Prostate gland (tissue), 2 donors: ENCODE measurements at regions not wholly inside any gene's neighbourhood (a gene's known extent, or its start where the extent isn't known, plus 50 kb on each side); places are given as distances from the start of the nearest gene placed in this dataset.
"Not testable (repeated sequence)": the region's sequence is repeated elsewhere in the genome, so short reads cannot be mapped to it uniquely, and the experiment has no call there.

Experiments used
- DNase-seq: peaks from one replicate; pipeline ENCODE4 v3.0.0-alpha.2; 2019; ENCODE audit warnings: low spot score
- H3K27ac ChIP-seq, 2 donors: fragments of 200-600 bp; sonication (generic); 2 replicates each; pipeline ENCODE4 v1.5.1; 2017 to 2019
- H3K27me3 ChIP-seq: fragments of 200-600 bp; sonication (generic); replicated peaks from 2 replicates; pipeline ENCODE4 v1.5.1; 2019; ENCODE audit not compliant: insufficient read depth
- H3K36me3 ChIP-seq, 2 donors: fragments of 200-600 bp; sonication (generic); 1 replicate in 1 of 2; 2 replicates in 1 of 2; pipeline versions ENCODE4 v1.5.1 to v1.8.1; 2017 to 2019
- H3K4me1 ChIP-seq: fragments of 200-600 bp; sonication (generic); replicated peaks from 2 replicates; pipeline ENCODE4 v1.5.1; 2019
- H3K4me3 ChIP-seq, 2 donors: fragments of 200-600 bp; sonication (generic); 2 replicates each; pipeline ENCODE4 v1.5.1; 2017 to 2019
- H3K9me3 ChIP-seq: fragments of 200-600 bp; sonication (generic); 2 replicates; pipeline ENCODE4 v1.5.1; 2017
- POLR2A ChIP-seq: fragments of 450-650 bp; IDR thresholded peaks from one replicate; pipeline ENCODE4 v1.6.1; 2016; ENCODE audit warnings: antibody characterized with exemption, mild to moderate bottlenecking
- POLR2AphosphoS5 ChIP-seq: sonication (generic); formaldehyde crosslinking; IDR thresholded peaks from one replicate; pipeline ENCODE4 v1.6.1; 2017; ENCODE audit warnings: antibody characterized with exemption
- WGBS: methylation state at CpG from one replicate; pipeline ENCODE4 v1.1.5; 2018; 5-methylcytosine and 5-hydroxymethylcytosine counted together
- intact Hi-C: fragments of 100-400 bp; cut with DNase I; formaldehyde crosslinking; loops from one replicate; pipeline ENCODE4 v1.14.2; 2022
- TF ChIP-seq, protein P1 (sequence below), 4 experiments: fragments of 200-600 bp in 2 of 4; fragments of 450-650 bp in 2 of 4; sonication (generic) in 2 of 4; IDR thresholded peaks; 1 replicate in 3 of 4; 2 replicates in 1 of 4; pipeline ENCODE4 v1.5.1; 2016 to 2019; ENCODE audit warnings: antibody characterized with exemption in 4 of 4, mild to moderate bottlenecking in 2 of 4, moderate library complexity in 2 of 4

DNA sequence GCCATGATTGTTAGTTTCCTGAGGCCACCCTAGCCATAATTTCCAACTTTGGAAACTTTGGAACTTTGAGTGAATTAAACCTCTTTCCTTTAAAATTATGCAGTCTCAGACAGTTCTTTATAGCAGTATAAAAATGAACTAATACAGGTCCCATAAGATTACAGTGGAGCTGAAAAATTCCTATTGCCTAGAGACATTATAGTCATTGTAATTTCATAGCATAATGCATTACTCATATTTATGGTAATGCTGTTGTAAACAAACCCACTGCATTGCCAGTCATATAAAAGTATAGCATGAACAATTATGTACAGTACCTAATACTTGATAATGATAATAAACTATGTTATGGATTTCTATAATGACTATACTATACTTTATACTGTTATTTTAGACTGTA lies 88.0 kb upstream of the TMEM229A start:
- intact Hi-C loops = no loop called here
- H3K4me1 ChIP-seq = no peaks in the 10 kb centered on the region
- H3K36me3 ChIP-seq = no peaks in the 10 kb centered on the region
- no peak overlapping the region for H3K27ac ChIP-seq
- no peak for DNase-seq
- TF ChIP-seq POLR2AphosphoS5 = no peak
- TF ChIP-seq, protein P1, sequence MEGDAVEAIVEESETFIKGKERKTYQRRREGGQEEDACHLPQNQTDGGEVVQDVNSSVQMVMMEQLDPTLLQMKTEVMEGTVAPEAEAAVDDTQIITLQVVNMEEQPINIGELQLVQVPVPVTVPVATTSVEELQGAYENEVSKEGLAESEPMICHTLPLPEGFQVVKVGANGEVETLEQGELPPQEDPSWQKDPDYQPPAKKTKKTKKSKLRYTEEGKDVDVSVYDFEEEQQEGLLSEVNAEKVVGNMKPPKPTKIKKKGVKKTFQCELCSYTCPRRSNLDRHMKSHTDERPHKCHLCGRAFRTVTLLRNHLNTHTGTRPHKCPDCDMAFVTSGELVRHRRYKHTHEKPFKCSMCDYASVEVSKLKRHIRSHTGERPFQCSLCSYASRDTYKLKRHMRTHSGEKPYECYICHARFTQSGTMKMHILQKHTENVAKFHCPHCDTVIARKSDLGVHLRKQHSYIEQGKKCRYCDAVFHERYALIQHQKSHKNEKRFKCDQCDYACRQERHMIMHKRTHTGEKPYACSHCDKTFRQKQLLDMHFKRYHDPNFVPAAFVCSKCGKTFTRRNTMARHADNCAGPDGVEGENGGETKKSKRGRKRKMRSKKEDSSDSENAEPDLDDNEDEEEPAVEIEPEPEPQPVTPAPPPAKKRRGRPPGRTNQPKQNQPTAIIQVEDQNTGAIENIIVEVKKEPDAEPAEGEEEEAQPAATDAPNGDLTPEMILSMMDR (IDR thresholded peaks at IDR 0.05) = no peak
- no peak for TF ChIP-seq POLR2A
- H3K9me3 ChIP-seq = no peaks in the 10 kb centered on the region
- H3K27me3 ChIP-seq = no peaks in the 10 kb centered on the region
- no peak overlapping the region for H3K4me3 ChIP-seq

DNA sequence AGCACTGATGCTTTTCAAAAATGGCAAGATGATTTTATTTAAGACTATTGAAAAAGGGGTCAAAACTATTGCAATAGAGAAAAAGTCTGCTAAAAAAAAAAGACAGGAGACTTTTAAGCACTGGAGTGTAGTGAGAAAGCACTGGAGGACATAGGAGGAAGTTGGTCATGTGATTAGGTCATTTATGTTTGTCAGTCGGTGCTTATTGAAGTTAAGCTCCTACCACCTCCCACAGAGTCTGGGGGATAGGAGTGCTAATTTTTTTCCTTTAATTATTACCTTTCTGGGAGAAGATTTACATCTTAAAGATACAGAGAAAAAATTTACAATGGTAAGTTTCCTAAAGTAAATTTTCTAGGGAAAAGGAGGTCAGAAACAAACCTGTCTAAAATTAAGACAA lies 80.2 kb upstream of the TMEM229A start:
- WGBS = 5% methylated on average over 1 of the region's 1 CpG
- no peak overlapping the region for H3K27ac ChIP-seq
- H3K9me3 ChIP-seq = no peaks in the 10 kb centered on the region
- H3K4me1 ChIP-seq = no peaks in the 10 kb centered on the region
- no peak for TF ChIP-seq POLR2AphosphoS5
- TF ChIP-seq, protein P1 (IDR thresholded peaks at IDR 0.05) = no peak
- no peak for TF ChIP-seq POLR2A
- intact Hi-C loops = no loop called here
- H3K36me3 ChIP-seq = no peaks in the 10 kb centered on the region
- H3K4me3 ChIP-seq = no peak overlapping the region
- no peak for DNase-seq
- H3K27me3 ChIP-seq = no peaks in the 10 kb centered on the region

- H3K36me3 ChIP-seq = no peaks in the 10 kb centered on the region
- no peaks in the 10 kb centered on the region for H3K4me1 ChIP-seq
- H3K27ac ChIP-seq = no peak overlapping the region
- WGBS = 27% methylated on average over 2 of the region's 2 CpGs
- TF ChIP-seq, protein P1 (IDR thresholded peaks at IDR 0.05) = no peak
- no peak for TF ChIP-seq POLR2A
- no peak for TF ChIP-seq POLR2AphosphoS5
- H3K27me3 ChIP-seq = no peaks in the 10 kb centered on the region
- no peaks in the 10 kb centered on the region for H3K9me3 ChIP-seq
- no peak overlapping the region for H3K4me3 ChIP-seq
- DNase-seq = no peak
- intact Hi-C loops = no loop called here
Observed at GRCh38 chr7:124106575-124106974, 73.7 kb upstream of the TMEM229A start.

GRCh38 chr7:124101173-124101768 lies 68.4 kb upstream of the TMEM229A start:
- 40% methylated on average over 5 of the region's 5 CpGs for WGBS
- Histone ChIP-seq H3K27ac (no peak overlapping the region), H3K27me3 (no peaks in the 10 kb centered on the region), H3K4me3 (no peak overlapping the region), H3K4me1 (no peaks in the 10 kb centered on the region), H3K9me3 (no peaks in the 10 kb centered on the region), H3K36me3 (no peaks in the 10 kb centered on the region)
- intact Hi-C loops = no loop called here
- TF ChIP-seq POLR2AphosphoS5 (no peak), POLR2A (no peak)
- TF ChIP-seq, protein P1 (IDR thresholded peaks at IDR 0.05) = peak in 1 of 4 experiments; percentile 28
- no peak for DNase-seq

DNA sequence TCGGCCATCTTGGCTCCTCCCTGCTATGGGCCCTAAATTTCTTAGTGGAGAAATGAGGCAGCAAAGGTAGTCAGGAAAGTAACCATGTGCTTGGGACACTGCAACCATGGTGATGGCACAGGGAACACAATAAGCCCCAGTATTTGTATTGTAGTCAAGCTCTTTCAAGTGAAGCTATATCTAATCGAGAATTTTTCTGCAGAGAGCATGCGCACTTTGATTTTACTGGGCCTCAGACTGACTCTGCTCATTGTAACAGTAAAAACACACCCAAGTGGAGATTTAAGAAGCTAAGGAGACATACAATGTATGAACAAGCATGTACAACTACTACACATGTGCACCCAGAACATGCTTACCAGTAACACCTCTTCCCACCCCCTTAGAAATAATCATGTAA lies 67.3 kb upstream of the TMEM229A start:
- Histone ChIP-seq H3K4me3 (no peak overlapping the region), H3K27ac (no peak overlapping the region), H3K27me3 (no peaks in the 10 kb centered on the region), H3K36me3 (no peaks in the 10 kb centered on the region), H3K9me3 (no peaks in the 10 kb centered on the region), H3K4me1 (no peaks in the 10 kb centered on the region)
- TF ChIP-seq POLR2A (no peak), POLR2AphosphoS5 (no peak)
- TF ChIP-seq, protein P1 (IDR thresholded peaks at IDR 0.05) = no peak
- no peak for DNase-seq
- intact Hi-C loops = no loop called here
- WGBS = 95% methylated on average over 3 of the region's 3 CpGs

GRCh38 chr7:124099585-124099984 lies 66.7 kb upstream of the TMEM229A start:
- intact Hi-C loops, H3K9me3 ChIP-seq, H3K4me3 ChIP-seq, H3K27me3 ChIP-seq, H3K4me1 ChIP-seq, DNase-seq, H3K36me3 ChIP-seq, H3K27ac ChIP-seq: not testable (repeated sequence)
- WGBS = 81% methylated on average over 10 of the region's 10 CpGs
